ENCODE measurements at regions not wholly inside any gene's neighbourhood (a gene's known extent, or its start where the extent isn't known, plus 50 kb on each side); places are given as distances from the start of the nearest gene placed in this dataset.

DNA sequence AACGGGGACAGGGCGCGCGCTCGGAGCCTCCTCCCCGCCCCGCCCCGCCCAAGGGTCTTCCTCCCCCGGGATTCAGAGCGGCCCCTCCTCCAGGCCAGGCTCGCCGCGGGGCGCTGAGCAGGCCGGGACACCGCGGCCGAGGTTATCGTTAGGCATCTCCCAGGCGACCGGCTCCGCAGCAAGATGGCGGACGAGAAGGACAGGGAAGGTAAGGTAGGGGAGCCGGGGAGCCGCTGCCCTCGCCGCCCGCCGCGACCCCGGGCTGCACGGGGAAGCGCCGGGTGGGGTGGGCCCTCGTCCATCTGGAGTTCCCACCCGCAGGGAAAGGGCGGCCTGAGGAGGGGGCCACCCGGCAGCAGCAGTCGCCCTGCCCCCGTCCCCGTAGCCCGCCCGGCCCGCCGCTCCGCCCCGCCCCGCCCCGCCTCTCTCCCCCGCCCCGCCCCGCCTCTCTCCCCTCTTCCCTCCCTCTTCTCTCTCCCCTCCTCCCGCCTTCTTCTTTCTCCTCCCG, 105.9 kb upstream of the HNRNPU start:
- TF ChIP-seq POLR2A (IDR thresholded peaks at IDR 0.05; ENCODE audit: low read depth, low read length) (no peak), TAF1 (IDR thresholded peaks at IDR 0.05; ENCODE audit: low read depth, low read length) (no peak), POLR2AphosphoS5 (IDR thresholded peaks at IDR 0.05; ENCODE audit: low read depth, low read length) (no peak)
